ENCODE measurements at regions not wholly inside any gene's neighbourhood (a gene's known extent, or its start where the extent isn't known, plus 50 kb on each side); places are given as distances from the start of the nearest gene placed in this dataset.

DNA sequence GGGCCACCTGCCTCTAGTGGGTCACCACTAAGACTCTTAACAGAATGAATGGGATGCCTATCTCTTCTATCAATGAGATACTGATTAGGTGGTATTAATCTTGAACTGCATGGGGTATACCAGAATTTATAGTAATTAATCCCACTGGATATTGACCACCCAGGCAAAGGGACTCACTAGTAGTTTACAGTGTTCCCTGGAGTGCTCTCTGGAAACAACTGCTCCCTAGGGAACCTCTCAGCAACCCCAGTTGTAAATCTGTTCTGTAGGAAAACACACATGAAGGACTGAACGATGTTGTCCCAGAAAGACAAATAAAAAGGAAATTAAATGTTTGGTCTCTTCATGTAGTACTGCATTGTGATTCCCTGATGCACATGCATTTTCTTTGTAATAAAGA is 430.5 kb downstream of the HLX start:
- Histone ChIP-seq H3K9me3 (no peaks in the 10 kb centered on the region), H3K36me3 (no peaks in the 10 kb centered on the region), H3K4me3 (no peak overlapping the region), H3K27ac (no peak overlapping the region), H3K9ac (ENCODE audit: low read depth in 2 of 2, low read length in 2 of 2) (no peak overlapping the region), H3K4me1 (no peaks in the 10 kb centered on the region), H3K27me3 (no peaks in the 10 kb centered on the region)
- no peak for DNase-seq
- TF ChIP-seq, protein P1, sequence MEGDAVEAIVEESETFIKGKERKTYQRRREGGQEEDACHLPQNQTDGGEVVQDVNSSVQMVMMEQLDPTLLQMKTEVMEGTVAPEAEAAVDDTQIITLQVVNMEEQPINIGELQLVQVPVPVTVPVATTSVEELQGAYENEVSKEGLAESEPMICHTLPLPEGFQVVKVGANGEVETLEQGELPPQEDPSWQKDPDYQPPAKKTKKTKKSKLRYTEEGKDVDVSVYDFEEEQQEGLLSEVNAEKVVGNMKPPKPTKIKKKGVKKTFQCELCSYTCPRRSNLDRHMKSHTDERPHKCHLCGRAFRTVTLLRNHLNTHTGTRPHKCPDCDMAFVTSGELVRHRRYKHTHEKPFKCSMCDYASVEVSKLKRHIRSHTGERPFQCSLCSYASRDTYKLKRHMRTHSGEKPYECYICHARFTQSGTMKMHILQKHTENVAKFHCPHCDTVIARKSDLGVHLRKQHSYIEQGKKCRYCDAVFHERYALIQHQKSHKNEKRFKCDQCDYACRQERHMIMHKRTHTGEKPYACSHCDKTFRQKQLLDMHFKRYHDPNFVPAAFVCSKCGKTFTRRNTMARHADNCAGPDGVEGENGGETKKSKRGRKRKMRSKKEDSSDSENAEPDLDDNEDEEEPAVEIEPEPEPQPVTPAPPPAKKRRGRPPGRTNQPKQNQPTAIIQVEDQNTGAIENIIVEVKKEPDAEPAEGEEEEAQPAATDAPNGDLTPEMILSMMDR (IDR thresholded peaks at IDR 0.05) = no peak
- intact Hi-C loops (cut with DNase I) = no loop called here

DNA sequence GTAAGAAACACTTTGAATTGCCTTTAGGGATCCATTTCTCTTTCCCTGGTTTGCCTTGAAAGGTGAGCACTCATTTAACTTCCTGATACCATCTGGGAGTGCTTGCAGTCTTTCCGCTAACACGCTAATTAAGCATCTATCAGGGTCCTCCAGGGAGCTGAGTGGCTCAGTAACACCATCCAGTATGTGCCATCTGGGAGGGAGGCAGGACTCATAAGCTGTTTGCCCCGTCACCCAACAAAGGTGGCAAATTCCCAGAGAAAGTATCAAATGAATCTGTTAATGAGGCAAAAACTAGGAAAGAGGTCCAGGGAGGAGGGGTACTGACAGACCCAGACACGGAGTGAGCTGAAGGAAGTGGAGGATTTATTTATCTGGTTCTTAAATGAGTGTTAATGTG is 430.9 kb downstream of the HLX start:
- Histone ChIP-seq H3K27ac (no peak overlapping the region), H3K9me3 (no peaks in the 10 kb centered on the region), H3K9ac (ENCODE audit: low read depth in 2 of 2, low read length in 2 of 2) (no peak overlapping the region), H3K27me3 (no peaks in the 10 kb centered on the region), H3K36me3 (no peaks in the 10 kb centered on the region), H3K4me1 (no peaks in the 10 kb centered on the region), H3K4me3 (no peak overlapping the region)
- no peak for DNase-seq
- TF ChIP-seq, protein P1 (IDR thresholded peaks at IDR 0.05) = no peak
- intact Hi-C loops (cut with DNase I) = no loop called here

DNA sequence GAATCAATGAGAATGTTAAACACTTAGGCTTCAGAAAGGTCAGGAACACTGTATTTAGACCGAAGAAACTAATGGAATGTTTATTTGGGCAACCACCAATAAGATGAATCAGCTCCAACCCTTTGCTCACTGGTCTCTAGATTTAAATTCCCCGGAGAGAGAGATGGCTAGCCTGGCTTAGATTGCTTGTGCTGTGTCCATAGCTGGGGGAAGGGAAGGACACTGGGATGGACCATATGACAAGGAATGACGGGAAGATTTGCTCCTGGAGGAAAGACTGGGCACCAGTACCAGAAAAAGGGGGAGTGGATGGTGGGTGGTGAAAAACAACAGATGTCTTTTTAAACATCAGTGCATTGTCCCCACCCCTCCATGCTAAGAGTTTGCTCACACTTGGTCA is 426.6 kb downstream of the DUSP10 start:
- no peaks in the 10 kb centered on the region for H3K4me1 ChIP-seq
- no peaks in the 10 kb centered on the region for H3K9me3 ChIP-seq
- H3K27me3 ChIP-seq = no peaks in the 10 kb centered on the region
- intact Hi-C loops (cut with DNase I) = no loop called here
- no peak for DNase-seq
- H3K4me3 ChIP-seq = no peak overlapping the region
- TF ChIP-seq, protein P1 (IDR thresholded peaks at IDR 0.05) = no peak
- H3K27ac ChIP-seq = no peak overlapping the region
- no peaks in the 10 kb centered on the region for H3K36me3 ChIP-seq
- no peak overlapping the region for H3K9ac ChIP-seq (ENCODE audit: low read depth in 2 of 2, low read length in 2 of 2)

DNA sequence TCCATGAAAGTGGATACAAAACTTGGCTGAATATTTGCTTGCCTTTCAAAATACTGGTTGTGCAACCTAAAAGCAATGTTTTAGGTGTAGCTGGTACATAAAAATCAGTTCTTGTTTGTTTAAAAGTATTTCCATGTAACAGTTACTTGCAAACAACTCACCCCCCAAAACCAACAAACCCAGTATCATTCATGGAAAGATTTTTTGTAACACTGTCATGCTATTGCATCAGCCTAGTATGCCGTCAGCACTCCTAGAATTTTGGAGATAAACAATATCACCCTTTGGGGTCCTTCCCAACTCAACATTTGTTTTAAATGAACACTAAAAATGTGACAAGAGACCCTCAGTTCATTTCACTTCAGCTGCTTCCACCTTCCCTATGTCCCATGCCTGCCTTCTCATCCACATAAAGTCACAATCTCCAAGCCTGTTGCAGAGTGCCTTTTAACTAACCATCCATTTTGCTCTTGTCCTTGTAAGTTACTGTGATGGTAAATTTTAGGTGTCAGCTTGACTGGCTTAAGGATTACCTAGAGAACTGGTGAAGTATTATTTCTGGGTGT is 425.3 kb downstream of the DUSP10 start:
- Histone ChIP-seq H3K9me3 (no peaks in the 10 kb centered on the region), H3K4me3 (no peak overlapping the region), H3K27ac (no peak overlapping the region), H3K9ac (ENCODE audit: low read depth in 2 of 2, low read length in 2 of 2) (no peak overlapping the region), H3K27me3 (no peaks in the 10 kb centered on the region), H3K4me1 (no peaks in the 10 kb centered on the region), H3K36me3 (no peaks in the 10 kb centered on the region)
- TF ChIP-seq, protein P1 (IDR thresholded peaks at IDR 0.05) = no peak
- DNase-seq = no peak
- intact Hi-C loops (cut with DNase I) = no loop called here

DNA sequence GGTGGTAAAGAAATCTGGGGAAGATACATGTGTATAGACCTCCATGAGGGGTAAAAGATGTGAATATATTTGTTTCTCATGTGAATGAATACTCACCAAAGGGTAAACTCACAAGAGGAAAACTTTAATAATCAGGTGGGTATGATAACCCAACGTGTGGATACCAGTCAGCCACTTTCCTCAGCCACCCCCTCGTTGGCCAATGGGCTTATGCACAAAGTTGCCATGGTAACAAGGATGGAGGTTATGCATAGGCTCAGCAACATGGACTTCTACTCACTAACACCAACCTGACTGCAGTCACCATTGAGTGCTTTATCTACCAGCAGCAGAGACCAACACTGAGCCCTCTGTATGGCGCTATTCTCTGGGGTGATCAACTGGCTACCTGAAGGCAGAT is 424.4 kb downstream of the DUSP10 start:
- no peak overlapping the region for H3K9ac ChIP-seq (ENCODE audit: low read depth in 2 of 2, low read length in 2 of 2)
- H3K4me1 ChIP-seq = no peaks in the 10 kb centered on the region
- H3K36me3 ChIP-seq = no peaks in the 10 kb centered on the region
- H3K27me3 ChIP-seq = no peaks in the 10 kb centered on the region
- intact Hi-C loops (cut with DNase I) = no loop called here
- TF ChIP-seq, protein P1 (IDR thresholded peaks at IDR 0.05) = no peak
- no peak overlapping the region for H3K27ac ChIP-seq
- H3K4me3 ChIP-seq = no peak overlapping the region
- DNase-seq = no peak
- H3K9me3 ChIP-seq = no peaks in the 10 kb centered on the region
